Panc1 (cell line): ENCODE measurements at regions not wholly inside any gene's neighbourhood (a gene's known extent, or its start where the extent isn't known, plus 50 kb on each side); places are given as distances from the start of the nearest gene placed in this dataset.

Source experiments
- ATAC-seq: fragments of 200-7000 bp; cut with Tn5 transposase; 2 replicates; pipeline ENCODE4 v1.9.1; 2020; ENCODE audit warnings: mild to moderate bottlenecking, moderate library complexity
- BruUV-seq: library from RNA; stranded (reverse); fragments of 400-500 nt; replicated peaks from 2 replicates; lab custom pipeline; 2021; lab: Mats Ljungman, UMichigan
- CTCF ChIA-PET: fragments of 300-600 bp; sonication (Branson Sonifier 250); formaldehyde crosslinking; loops from one replicate; lab custom pipeline; 2022; ENCODE audit warnings: antibody characterized with exemption; lab: Charles Lee
- POLR2A ChIA-PET: fragments of 300-600 bp; sonication (Branson Sonifier 250); formaldehyde crosslinking; loops from one replicate; lab custom pipeline; 2022; ENCODE audit warnings: antibody characterized with exemption; lab: Charles Lee
- DNase-seq: peaks from one replicate; pipeline ENCODE4 v3.0.0-alpha.2; 2010; ENCODE audit warnings: low read depth, low spot score
- H3K27ac ChIP-seq: 2 replicates; pipeline ENCODE4 v1.5.1; 2011; ENCODE audit warnings: mild to moderate bottlenecking, low read length, inconsistent platforms
- H3K27me3 ChIP-seq: fragments of 200-500 bp; sonication (Bioruptor generic); 2 replicates; pipeline ENCODE4 v1.6.0; 2014; ENCODE audit warnings: low read length, inconsistent platforms; ENCODE audit not compliant: control insufficient read depth, insufficient read depth
- H3K36me3 ChIP-seq: fragments of 200-500 bp; sonication (Bioruptor generic); 2 replicates; pipeline ENCODE4 v1.5.1; 2014; ENCODE audit warnings: inconsistent platforms, mild to moderate bottlenecking, low read length, moderate library complexity; ENCODE audit not compliant: control insufficient read depth, insufficient read depth
- H3K4me1 ChIP-seq: 2 replicates; pipeline ENCODE4 v1.5.1; 2011; ENCODE audit warnings: inconsistent platforms, mild to moderate bottlenecking, low read length, moderate library complexity; ENCODE audit not compliant: control insufficient read depth, insufficient read depth
- H3K4me3 ChIP-seq, 2 experiments: 2 replicates each; pipeline ENCODE4 v1.5.1; 2011 to 2012; ENCODE audit warnings: low read depth in 2 of 2, low read length in 2 of 2, mild to moderate bottlenecking in 2 of 2, inconsistent platforms in 1 of 2, moderate library complexity in 1 of 2
- H3K9me3 ChIP-seq: fragments of 200-500 bp; sonication (Bioruptor generic); 2 replicates; pipeline ENCODE4 v1.5.1; 2014; ENCODE audit warnings: low read depth, mild to moderate bottlenecking, inconsistent platforms, low read length, moderate library complexity; ENCODE audit not compliant: control insufficient read depth, insufficient read depth
- POLR2AphosphoS5 ChIP-seq: IDR thresholded peaks from 2 replicates; pipeline ENCODE4 v1.6.1; 2012; ENCODE audit warnings: mild to moderate bottlenecking, low read depth, low read length, moderate library complexity
- REST ChIP-seq, 2 experiments: IDR thresholded peaks; 2 replicates each; pipeline ENCODE4 v1.6.1; 2011 to 2012; ENCODE audit warnings: low read depth in 2 of 2, control low read depth in 1 of 2, low read length in 1 of 2, mild to moderate bottlenecking in 1 of 2, moderate library complexity in 1 of 2; ENCODE audit not compliant: insufficient read depth in 1 of 2
- SIN3A ChIP-seq: IDR thresholded peaks from 2 replicates; pipeline ENCODE4 v1.6.1; 2012; ENCODE audit warnings: low read depth, mild to moderate bottlenecking, low read length, moderate library complexity, borderline replicate concordance; ENCODE audit not compliant: insufficient read depth
- TCF7L2 ChIP-seq: IDR thresholded peaks from 2 replicates; pipeline ENCODE4 v1.6.1; 2011; ENCODE audit warnings: mild to moderate bottlenecking, low read depth, low read length, inconsistent platforms
- in situ Hi-C: cut with HindIII; loops from 2 replicates; pipeline ENCODE4 v1.10.0; 2016; ENCODE audit warnings: low sequenced_read_pairs, low pct_unique_long_range_greater_than_20kb
- intact Hi-C: fragments of 100-400 bp; cut with micrococcal nuclease; formaldehyde crosslinking; loops from one replicate; pipeline ENCODE4 v1.10.0; 2022; ENCODE audit not compliant: unreplicated experiment
- TF ChIP-seq, protein P1 (sequence below): fragments of 450-650 bp; IDR thresholded peaks from 2 replicates; pipeline ENCODE4 v1.5.1; 2017; ENCODE audit warnings: mild to moderate bottlenecking

- H3K4me3 ChIP-seq: no peak overlapping the region
- H3K27me3 ChIP-seq: no peaks in the 10 kb centered on the region
- ATAC-seq (no peak), DNase-seq (no peak)
- POLR2A ChIA-PET: no interaction called here
- H3K9me3 ChIP-seq: no peaks in the 10 kb centered on the region
- no peaks in the 10 kb centered on the region for H3K4me1 ChIP-seq
- intact Hi-C loops (no loop called here), in situ Hi-C loops (no loop called here)
- no peak overlapping the region for H3K27ac ChIP-seq
- no peak for TF ChIP-seq POLR2AphosphoS5
- no peak for TF ChIP-seq REST (IDR thresholded peaks at IDR 0.05; ENCODE audit: insufficient read depth in 1 of 2, low read depth in 2 of 2, low read length in 1 of 2)
- TF ChIP-seq, protein P1, sequence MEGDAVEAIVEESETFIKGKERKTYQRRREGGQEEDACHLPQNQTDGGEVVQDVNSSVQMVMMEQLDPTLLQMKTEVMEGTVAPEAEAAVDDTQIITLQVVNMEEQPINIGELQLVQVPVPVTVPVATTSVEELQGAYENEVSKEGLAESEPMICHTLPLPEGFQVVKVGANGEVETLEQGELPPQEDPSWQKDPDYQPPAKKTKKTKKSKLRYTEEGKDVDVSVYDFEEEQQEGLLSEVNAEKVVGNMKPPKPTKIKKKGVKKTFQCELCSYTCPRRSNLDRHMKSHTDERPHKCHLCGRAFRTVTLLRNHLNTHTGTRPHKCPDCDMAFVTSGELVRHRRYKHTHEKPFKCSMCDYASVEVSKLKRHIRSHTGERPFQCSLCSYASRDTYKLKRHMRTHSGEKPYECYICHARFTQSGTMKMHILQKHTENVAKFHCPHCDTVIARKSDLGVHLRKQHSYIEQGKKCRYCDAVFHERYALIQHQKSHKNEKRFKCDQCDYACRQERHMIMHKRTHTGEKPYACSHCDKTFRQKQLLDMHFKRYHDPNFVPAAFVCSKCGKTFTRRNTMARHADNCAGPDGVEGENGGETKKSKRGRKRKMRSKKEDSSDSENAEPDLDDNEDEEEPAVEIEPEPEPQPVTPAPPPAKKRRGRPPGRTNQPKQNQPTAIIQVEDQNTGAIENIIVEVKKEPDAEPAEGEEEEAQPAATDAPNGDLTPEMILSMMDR: no peak
- TF ChIP-seq TCF7L2: no peak
- no peak for TF ChIP-seq SIN3A
- no peaks in the 10 kb centered on the region for H3K36me3 ChIP-seq
- BruUV-seq: no TSS peak
- CTCF ChIA-PET: no interaction called here
Observed at GRCh38 chr2:125167152-125167551, 1142.1 kb downstream of the CNTNAP5 start.

GRCh38 chr2:125167820-125168219, 1142.7 kb downstream of the CNTNAP5 start:
- ATAC-seq: no peak
- in situ Hi-C loops: no loop called here
- no peaks in the 10 kb centered on the region for H3K4me1 ChIP-seq

More at GRCh38 chr2:125167820-125168219, 1142.7 kb downstream of the CNTNAP5 start:
- ChIA-PET CTCF (no interaction called here), POLR2A (no interaction called here)
- BruUV-seq: no TSS peak
- Histone ChIP-seq H3K27me3 (no peaks in the 10 kb centered on the region), H3K4me3 (no peak overlapping the region), H3K27ac (no peak overlapping the region), H3K36me3 (no peaks in the 10 kb centered on the region), H3K9me3 (no peaks in the 10 kb centered on the region)
- intact Hi-C loops: no loop called here
- TF ChIP-seq TCF7L2 (no peak), REST (IDR thresholded peaks at IDR 0.05; ENCODE audit: insufficient read depth in 1 of 2, low read depth in 2 of 2, low read length in 1 of 2) (no peak), POLR2AphosphoS5 (no peak), SIN3A (no peak)
- TF ChIP-seq, protein P1: no peak
- no peak for DNase-seq
